ENCODE measurements at regions not wholly inside any gene's neighbourhood (a gene's known extent, or its start where the extent isn't known, plus 50 kb on each side); places are given as distances from the start of the nearest gene placed in this dataset.

DNA sequence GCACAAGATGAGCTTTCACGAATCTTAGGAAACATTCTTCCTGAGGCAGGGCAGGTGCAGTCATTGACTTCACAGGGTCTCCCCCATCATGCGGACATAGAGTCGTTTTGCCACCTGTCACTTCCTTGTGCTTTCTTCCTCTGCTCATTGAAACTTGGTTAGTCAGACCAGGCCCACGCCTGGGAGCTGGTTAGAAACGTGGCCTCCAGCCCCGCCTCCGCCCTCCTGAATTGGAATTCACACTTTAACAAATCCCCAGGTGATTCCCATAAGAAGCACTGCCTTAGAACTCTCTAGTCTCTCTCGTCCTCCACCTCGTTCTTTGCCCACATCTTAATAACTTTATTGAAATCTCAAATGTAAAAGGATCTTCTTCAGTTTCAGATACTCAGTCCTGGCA lies 265.5 kb upstream of the FZD8 start:
- Histone ChIP-seq H3K36me3 (replicated peaks in 1 of 2; ENCODE audit: insufficient read depth in 1 of 2, low read depth in 2 of 2) (no peaks in the 10 kb centered on the region), H3K27me3 (no peaks in the 10 kb centered on the region), H3K27ac (no peak overlapping the region), H3K4me3 (no peak overlapping the region), H3K9me3 (no peaks in the 10 kb centered on the region), H3K4me1 (no peaks in the 10 kb centered on the region)
- DNase-seq (no peak), ATAC-seq (no peak)
- WGBS, 2 donors, result 68 to 71% methylated on average over 9 of the region's 9 CpGs
- intact Hi-C loops (cut with DNase I), result no loop called here
- TF ChIP-seq, protein P1, sequence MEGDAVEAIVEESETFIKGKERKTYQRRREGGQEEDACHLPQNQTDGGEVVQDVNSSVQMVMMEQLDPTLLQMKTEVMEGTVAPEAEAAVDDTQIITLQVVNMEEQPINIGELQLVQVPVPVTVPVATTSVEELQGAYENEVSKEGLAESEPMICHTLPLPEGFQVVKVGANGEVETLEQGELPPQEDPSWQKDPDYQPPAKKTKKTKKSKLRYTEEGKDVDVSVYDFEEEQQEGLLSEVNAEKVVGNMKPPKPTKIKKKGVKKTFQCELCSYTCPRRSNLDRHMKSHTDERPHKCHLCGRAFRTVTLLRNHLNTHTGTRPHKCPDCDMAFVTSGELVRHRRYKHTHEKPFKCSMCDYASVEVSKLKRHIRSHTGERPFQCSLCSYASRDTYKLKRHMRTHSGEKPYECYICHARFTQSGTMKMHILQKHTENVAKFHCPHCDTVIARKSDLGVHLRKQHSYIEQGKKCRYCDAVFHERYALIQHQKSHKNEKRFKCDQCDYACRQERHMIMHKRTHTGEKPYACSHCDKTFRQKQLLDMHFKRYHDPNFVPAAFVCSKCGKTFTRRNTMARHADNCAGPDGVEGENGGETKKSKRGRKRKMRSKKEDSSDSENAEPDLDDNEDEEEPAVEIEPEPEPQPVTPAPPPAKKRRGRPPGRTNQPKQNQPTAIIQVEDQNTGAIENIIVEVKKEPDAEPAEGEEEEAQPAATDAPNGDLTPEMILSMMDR (IDR thresholded peaks at IDR 0.05), result no peak

DNA sequence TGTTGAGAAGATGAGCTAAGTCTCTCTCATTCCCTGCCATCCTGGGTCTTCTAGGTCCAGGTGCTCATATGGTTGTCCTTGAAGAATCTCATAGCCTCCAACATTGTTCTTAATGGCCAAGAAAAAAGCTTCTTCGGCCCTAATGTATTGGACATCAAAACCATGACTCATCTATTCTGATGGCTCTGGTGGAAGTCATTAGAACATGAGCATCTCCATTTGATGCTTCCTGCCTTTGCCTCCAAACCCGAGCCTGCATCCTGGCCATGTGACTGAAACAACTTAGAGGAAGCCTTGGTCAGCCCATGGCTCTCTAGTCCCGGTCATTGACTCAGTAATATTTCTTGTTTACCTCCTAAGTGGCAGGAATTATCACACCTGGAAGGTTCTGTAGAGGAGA lies 264.1 kb upstream of the FZD8 start:
- no peaks in the 10 kb centered on the region for H3K27me3 ChIP-seq
- H3K27ac ChIP-seq, result no peak overlapping the region
- intact Hi-C loops (cut with DNase I), result no loop called here
- TF ChIP-seq, protein P1 (IDR thresholded peaks at IDR 0.05), result no peak
- no peak for TF ChIP-seq POLR2A (IDR thresholded peaks at IDR 0.05)
- H3K4me1 ChIP-seq, result no peaks in the 10 kb centered on the region
- ATAC-seq (no peak), DNase-seq (no peak)
- WGBS, 2 donors, result 75 to 79% methylated on average over 3 of the region's 3 CpGs
- no peak overlapping the region for H3K4me3 ChIP-seq
- no peaks in the 10 kb centered on the region for H3K36me3 ChIP-seq (replicated peaks in 1 of 2; ENCODE audit: insufficient read depth in 1 of 2, low read depth in 2 of 2)
- no peaks in the 10 kb centered on the region for H3K9me3 ChIP-seq

- Histone ChIP-seq H3K4me1 (no peaks in the 10 kb centered on the region), H3K36me3 (replicated peaks in 1 of 2; ENCODE audit: insufficient read depth in 1 of 2, low read depth in 2 of 2) (no peaks in the 10 kb centered on the region), H3K27ac (no peak overlapping the region), H3K4me3 (no peak overlapping the region), H3K27me3 (no peaks in the 10 kb centered on the region), H3K9me3 (no peaks in the 10 kb centered on the region)
- intact Hi-C loops (cut with DNase I), result no loop called here
- no peak for DNase-seq
- WGBS, 2 donors, result 75 to 81% methylated on average over 7 of the region's 7 CpGs
- TF ChIP-seq POLR2A (IDR thresholded peaks at IDR 0.05), result no peak
- TF ChIP-seq, protein P1 (IDR thresholded peaks at IDR 0.05), result no peak
- ATAC-seq, result no peak
These were observed 260.9 kb upstream of the FZD8 start for GRCh38 chr10:35903021-35903420.

DNA sequence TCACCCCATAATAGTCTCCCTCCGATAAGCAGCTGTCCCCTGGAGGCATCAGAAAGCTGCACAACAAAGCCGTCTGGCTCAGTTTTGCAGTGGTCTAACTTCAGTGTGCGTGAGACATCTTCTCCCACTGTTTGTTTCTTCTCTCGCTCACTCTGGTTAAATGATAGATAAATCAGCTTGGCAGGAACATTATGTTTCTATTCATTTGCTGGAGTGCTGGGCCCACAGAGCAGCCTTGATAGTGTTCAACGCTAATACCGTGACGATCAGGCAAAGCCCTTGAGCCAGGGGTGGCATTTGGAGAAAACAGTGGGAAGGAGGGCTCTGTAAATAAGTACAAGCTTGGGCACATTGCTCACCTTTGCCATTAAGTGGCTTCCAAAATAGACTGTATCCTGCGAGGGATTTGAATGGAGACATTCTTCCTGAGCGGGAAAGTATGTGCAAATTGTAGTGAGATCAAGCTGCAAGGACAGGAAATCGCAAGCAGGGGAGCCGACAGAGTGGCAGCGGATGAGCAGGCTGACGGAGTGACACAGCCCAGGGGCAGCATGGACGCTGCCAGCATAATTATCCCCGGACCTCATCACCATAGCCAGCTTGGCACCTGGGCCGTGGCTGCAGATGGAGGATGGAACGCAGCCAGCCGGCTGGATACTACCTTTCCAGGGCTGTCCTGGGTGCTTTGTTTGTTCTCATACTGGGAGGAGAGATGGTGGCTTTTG lies 256.8 kb upstream of the FZD8 start:
- intact Hi-C loops (cut with DNase I), result no loop called here
- Histone ChIP-seq H3K27me3 (no peaks in the 10 kb centered on the region), H3K36me3 (replicated peaks in 1 of 2; ENCODE audit: insufficient read depth in 1 of 2, low read depth in 2 of 2) (no peaks in the 10 kb centered on the region), H3K4me3 (no peak overlapping the region), H3K4me1 (no peaks in the 10 kb centered on the region), H3K27ac (no peak overlapping the region), H3K9me3 (no peaks in the 10 kb centered on the region)
- DNase-seq, result no peak
- 50 to 60% methylated on average over 17 to 18 of the region's 18 CpGs for WGBS, 2 donors
- no peak for TF ChIP-seq POLR2A (IDR thresholded peaks at IDR 0.05)
- TF ChIP-seq, protein P1 (IDR thresholded peaks at IDR 0.05), result no peak
- ATAC-seq, result no peak

- 59 to 69% methylated on average over 5 of the region's 5 CpGs for WGBS, 2 donors
- TF ChIP-seq, protein P1 (IDR thresholded peaks at IDR 0.05), result no peak
- no peak for TF ChIP-seq POLR2A (IDR thresholded peaks at IDR 0.05)
- Histone ChIP-seq H3K9me3 (no peaks in the 10 kb centered on the region), H3K27me3 (no peaks in the 10 kb centered on the region), H3K4me1 (no peaks in the 10 kb centered on the region), H3K27ac (no peak overlapping the region), H3K4me3 (no peak overlapping the region), H3K36me3 (replicated peaks in 1 of 2; ENCODE audit: insufficient read depth in 1 of 2, low read depth in 2 of 2) (no peaks in the 10 kb centered on the region)
- DNase-seq, result no peak
- no peak for ATAC-seq
- intact Hi-C loops (cut with DNase I), result no loop called here
These were observed 253.9 kb upstream of the FZD8 start for GRCh38 chr10:35896001-35896400.
